ENCODE measurements at regions not wholly inside any gene's neighbourhood (a gene's known extent, or its start where the extent isn't known, plus 50 kb on each side); places are given as distances from the start of the nearest gene placed in this dataset.
"Not testable (repeated sequence)": the region's sequence is repeated elsewhere in the genome, so short reads cannot be mapped to it uniquely, and the experiment has no call there.

- no peak for DNase-seq
Observed at GRCh38 chr16:52976539-52977167, 76.0 kb downstream of the CHD9NB start.

DNA sequence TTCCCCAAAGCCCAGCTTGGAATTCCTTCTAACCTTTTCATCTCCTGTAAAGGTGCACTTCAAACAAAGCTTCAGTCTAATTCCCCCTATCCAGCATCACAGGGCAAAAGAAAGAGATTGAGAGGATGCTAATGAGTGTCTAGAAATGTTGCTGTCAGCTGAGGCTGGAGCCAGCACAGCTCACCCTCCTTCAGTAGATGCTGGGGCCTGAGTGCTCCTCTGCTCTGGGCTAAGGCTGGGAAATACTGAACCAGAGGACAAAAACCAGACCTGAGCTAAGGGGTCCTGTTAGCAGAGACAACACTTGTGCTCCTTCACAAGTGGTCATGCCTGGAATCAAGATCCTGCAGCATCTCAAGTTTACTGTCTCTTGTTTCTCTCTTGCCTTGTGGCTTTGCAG lies 85.0 kb downstream of the CHD9NB start:
- DNase-seq, result no peak

GRCh38 chr16:52964290-52964689 lies 88.4 kb downstream of the CHD9NB start:
- no peak for DNase-seq

GRCh38 chr16:52963855-52964242 lies 88.8 kb downstream of the CHD9NB start:
- DNase-seq, result no peak

GRCh38 chr16:52963212-52963854 lies 89.4 kb downstream of the CHD9NB start:
- DNase-seq, result no peak

DNA sequence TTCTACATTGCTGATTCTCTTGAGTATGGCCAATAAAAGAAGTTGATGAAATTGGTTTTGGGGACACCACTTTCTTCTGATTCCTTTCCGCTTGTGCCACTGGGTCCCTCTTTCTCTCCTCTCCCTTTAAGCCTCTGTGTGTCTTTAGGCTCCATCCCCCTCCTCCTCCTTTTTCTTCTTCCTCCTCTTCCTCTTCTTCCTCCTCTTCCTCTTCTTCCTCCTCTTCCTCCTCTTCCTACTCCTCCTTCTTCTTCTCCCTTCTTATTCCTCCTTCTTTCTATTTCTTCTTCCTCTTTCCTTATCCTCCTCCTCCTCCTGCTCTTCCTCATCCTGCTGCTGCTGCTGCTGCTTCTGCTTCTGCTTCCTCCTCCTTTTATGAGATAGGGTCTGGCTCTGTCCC lies 93.7 kb downstream of the CHD9NB start:
- no peak for DNase-seq

GRCh38 chr16:52957199-52957598 lies 95.5 kb downstream of the CHD9NB start:
- DNase-seq, result no peak

DNA sequence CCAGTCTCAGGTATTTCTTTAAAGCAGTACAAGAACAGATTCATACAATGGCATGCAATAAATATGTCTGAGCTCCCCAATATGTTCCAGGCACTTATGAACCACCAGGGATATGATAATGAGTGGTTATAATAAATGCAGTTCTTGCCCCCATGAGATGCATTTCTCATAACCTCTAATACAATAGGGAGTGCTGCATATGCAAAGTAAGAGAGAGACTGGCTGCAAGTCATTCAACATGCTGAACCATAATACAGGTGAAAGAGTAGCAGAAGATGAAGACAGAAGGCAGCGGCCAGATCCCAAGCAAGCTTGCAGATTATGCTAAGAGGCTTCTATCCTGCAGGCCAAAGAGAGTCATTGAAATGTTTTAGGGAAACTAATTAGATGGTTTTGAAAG lies 96.7 kb downstream of the CHD9NB start:
- DNase-seq, result no peak

DNA sequence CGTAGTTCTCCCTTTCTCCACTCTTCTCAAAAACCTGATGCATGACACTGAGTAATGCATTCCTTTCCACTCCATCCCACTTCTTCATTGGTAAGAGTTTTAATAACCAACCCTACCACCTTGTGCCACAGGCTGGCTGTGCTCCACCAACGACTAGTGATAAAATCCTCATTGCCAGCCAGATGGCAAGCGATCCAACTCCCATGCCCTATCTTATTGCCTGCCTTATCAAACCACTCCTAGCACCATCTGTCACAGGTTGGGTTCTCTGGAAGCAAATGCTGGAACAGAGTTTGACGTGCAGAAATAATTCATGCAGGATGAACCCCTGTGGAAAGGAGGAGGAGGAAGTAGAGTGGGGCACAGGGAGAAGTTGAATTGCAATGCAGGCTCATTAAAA lies 99.5 kb downstream of the CHD9NB start:
- DNase-seq, result no peak

- no peak for DNase-seq
Observed at GRCh38 chr16:52948946-52949345, 103.8 kb downstream of the CHD9NB start.

DNA sequence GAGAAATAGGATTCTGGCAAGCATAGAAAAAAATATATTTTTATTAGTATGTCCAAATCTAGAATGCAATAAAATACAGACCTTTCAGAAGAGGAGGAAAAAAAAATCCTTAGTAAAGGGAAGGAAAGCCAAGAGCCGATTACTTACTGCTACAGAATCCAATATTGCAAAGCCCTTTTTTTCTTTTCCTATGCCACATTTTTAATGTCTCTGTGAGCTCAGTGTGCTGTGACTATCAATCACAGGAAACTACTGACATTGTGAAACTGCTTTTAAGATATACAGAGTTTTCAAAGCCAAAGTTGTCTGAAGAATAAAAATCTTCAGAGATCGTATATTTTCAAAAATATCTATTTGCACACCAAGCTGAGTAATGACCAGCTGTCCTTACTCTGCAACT lies 120.4 kb downstream of the CHD9NB start:
- DNase-seq, result no peak

GRCh38 chr16:52929478-52930400 lies 123.0 kb downstream of the CHD9NB start:
- no peak for DNase-seq

GRCh38 chr16:52928955-52929354 lies 123.7 kb downstream of the CHD9NB start:
- DNase-seq, result no peak

DNA sequence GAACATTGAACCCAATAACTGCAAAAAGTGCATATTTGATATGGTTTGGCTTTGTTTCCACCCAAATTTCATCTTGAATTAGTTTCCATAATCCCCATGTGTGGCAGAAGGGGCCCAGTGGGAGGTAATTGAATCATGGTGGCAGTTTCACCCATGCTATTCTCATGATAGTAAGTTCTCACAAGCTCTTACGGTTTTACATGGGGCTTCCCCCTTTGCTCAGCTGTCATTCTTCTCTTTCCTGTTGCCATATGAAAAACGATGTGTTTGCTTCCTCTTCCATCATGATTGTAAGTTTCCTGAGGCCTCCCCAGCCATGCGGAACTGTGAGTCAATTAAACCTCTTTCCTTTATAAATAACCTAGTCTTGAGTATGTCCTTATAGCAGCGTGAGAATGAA lies 127.6 kb downstream of the CHD9NB start:
- no peak for DNase-seq

GRCh38 chr16:52924162-52924561 lies 128.5 kb downstream of the CHD9NB start:
- no peak for DNase-seq

GRCh38 chr16:52921104-52921503 lies 131.6 kb downstream of the CHD9NB start:
- no peak for DNase-seq

GRCh38 chr16:52920331-52920730 lies 132.4 kb downstream of the CHD9NB start:
- DNase-seq, result no peak

DNA sequence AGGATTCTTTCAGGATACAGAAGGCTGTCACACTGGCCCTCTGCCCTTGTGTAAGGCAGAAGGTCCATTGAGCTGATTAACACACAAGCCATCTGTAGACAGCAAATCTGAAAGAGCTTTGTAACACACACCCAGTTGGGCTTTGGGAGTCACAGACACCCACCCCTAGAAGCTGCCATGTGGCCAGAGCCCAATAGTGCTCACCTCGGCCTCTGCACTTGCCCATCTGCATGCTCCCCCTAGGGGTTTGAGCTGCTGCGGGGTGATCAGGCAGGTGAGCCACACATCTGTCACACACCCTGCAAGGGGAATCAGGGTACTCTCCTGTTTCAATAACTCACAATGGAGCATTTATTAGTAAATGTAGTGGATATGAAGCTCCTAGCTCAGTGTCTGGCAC lies 138.3 kb downstream of the CHD9NB start:
- no peak for DNase-seq

- peak in 1 of 2 experiments; percentile 8 for DNase-seq
Observed at GRCh38 chr16:52912565-52913173, 140.0 kb downstream of the CHD9NB start.

DNA sequence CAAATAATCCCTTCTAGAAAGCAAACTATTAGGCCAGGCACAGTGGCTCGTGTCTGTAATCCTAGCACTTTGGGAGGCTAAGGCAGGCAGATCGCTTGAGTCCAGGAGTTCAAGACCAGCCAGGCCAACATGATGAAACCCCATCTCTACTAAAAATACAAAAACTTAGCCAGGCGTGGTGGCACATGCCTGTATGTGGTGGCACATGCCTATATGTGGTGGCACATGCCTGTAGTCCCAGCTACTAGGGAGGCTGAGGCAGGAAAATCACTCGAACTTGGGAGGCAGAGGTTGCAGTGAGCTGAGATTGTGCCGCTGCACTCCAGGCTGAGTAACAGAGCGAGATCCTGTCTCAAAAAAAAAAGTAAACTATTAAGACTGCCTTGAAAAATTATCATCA lies 144.6 kb downstream of the CHD9NB start:
- not testable (repeated sequence) for DNase-seq

- DNase-seq, result no peak
Observed at GRCh38 chr16:52906281-52906680, 146.4 kb downstream of the CHD9NB start.

DNA sequence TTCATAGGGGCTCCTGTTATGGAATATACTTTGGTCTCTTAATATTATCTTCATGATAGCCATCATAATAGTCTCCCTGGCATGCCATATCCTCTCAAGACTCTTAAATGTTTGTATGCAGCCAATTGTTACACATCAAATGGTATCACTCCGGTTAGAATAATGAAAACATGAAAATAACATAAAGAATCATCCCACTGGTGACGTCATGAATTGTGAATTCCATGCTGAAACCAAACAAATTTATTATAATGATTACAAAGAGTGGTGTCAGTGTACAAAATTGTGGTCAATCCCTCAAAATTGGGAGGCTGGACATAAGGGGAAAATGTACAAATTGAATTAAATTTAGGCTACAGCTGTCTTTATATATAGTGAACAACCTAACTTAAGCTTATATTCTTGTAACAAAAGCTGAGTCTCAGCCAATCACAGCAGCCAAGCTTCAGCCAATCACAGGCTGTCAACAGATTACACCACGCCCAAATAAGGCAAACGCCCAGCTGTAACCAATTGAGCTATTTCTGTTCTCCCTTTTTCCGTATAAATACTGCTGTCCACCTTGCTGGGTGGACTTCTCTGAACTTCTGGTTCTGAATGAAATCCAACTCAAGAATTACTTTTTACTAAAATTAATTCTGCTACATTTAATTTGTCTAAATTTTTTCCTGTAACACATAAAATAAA lies 156.1 kb downstream of the CHD9NB start:
- no peak for DNase-seq

DNA sequence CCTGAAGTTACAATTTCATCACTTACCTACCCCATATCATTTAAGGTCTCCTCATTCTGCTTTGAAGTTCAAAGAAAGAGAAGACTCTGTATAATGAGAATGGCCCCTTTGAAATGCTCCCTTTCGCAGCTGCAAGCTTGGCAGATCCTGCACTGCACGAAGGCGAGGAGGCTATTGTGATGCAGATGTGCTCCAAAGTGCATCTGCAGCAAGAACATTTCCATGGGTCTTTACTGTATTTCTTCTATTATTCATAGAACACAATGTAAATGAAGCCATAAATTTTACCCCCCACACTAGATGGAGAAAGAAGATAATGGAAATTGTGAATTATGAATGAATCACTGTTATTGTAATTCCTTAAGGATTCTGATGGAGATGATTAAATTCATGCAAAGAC lies 178.7 kb downstream of the CHD9NB start:
- no peak for DNase-seq
